Lower leg skin (tissue), 4 donors: ENCODE measurements at regions not wholly inside any gene's neighbourhood (a gene's known extent, or its start where the extent isn't known, plus 50 kb on each side); places are given as distances from the start of the nearest gene placed in this dataset.

Experiments used
- DNase-seq, 2 donors: peaks; one replicate each; pipeline ENCODE4 v3.0.0-alpha.2; 2019; ENCODE audit warnings: low spot score in 2 of 2
- H3K4me3 ChIP-seq: fragments of 200-600 bp; sonication (generic); 2 replicates; pipeline ENCODE4 v1.5.1; 2017; ENCODE audit warnings: mild to moderate bottlenecking, low read depth; ENCODE audit not compliant: poor library complexity, severe bottlenecking
- CTCF ChIP-seq, 3 donors: fragments of 450-650 bp; IDR thresholded peaks; one replicate each; pipeline ENCODE4 v1.5.1; 2016; ENCODE audit warnings: antibody characterized with exemption in 3 of 3, mild to moderate bottlenecking in 3 of 3, moderate library complexity in 2 of 3
- POLR2A ChIP-seq, 2 donors: fragments of 450-650 bp; IDR thresholded peaks; one replicate each; pipeline ENCODE4 v1.6.1; 2016 to 2017; ENCODE audit warnings: antibody characterized with exemption in 2 of 2, mild to moderate bottlenecking in 1 of 2, moderate library complexity in 1 of 2
- WGBS, 2 donors: methylation state at CpG; one replicate each; pipeline ENCODE4 v1.1.5; 2018; 5-methylcytosine and 5-hydroxymethylcytosine counted together
- intact Hi-C: fragments of 100-400 bp; cut with DNase I; formaldehyde crosslinking; loops from one replicate; pipeline ENCODE4 v1.15.0; 2023; ENCODE audit warnings: low total_unique reads

GRCh38 chr5:139740992-139741672 lies 54.5 kb upstream of the PSD2 start:
- TF ChIP-seq POLR2A (IDR thresholded peaks at IDR 0.05) (no peak), CTCF (IDR thresholded peaks at IDR 0.05) (no peak)
- no peak overlapping the region for H3K4me3 ChIP-seq
- no peak for DNase-seq
- 88 to 89% methylated on average over 6 of the region's 6 CpGs for WGBS, 2 donors
- intact Hi-C loops: no loop called here

GRCh38 chr5:139741823-139742172 lies 53.8 kb upstream of the PSD2 start:
- intact Hi-C loops: no loop called here
- TF ChIP-seq CTCF (IDR thresholded peaks at IDR 0.05) (no peak), POLR2A (IDR thresholded peaks at IDR 0.05) (no peak)
- H3K4me3 ChIP-seq: no peak overlapping the region
- 77 to 83% methylated on average over 3 of the region's 3 CpGs for WGBS, 2 donors
- no peak for DNase-seq

GRCh38 chr5:139742173-139742903 lies 53.3 kb upstream of the PSD2 start:
- intact Hi-C loops: no loop called here
- WGBS, 2 donors: 90 to 91% methylated on average over 14 of the region's 14 CpGs
- DNase-seq: no peak
- TF ChIP-seq POLR2A (IDR thresholded peaks at IDR 0.05): no peak
- no peak for TF ChIP-seq CTCF (IDR thresholded peaks at IDR 0.05)
- no peak overlapping the region for H3K4me3 ChIP-seq

GRCh38 chr5:139743001-139743771 lies 52.4 kb upstream of the PSD2 start:
- TF ChIP-seq POLR2A (IDR thresholded peaks at IDR 0.05) (no peak), CTCF (IDR thresholded peaks at IDR 0.05) (no peak)
- intact Hi-C loops: no loop called here
- H3K4me3 ChIP-seq: no peak overlapping the region
- WGBS, 2 donors: 81 to 85% methylated on average over 9 of the region's 9 CpGs
- no peak for DNase-seq

GRCh38 chr5:139743804-139744203 lies 51.8 kb upstream of the PSD2 start:
- 94 to 100% methylated on average over 2 of the region's 2 CpGs for WGBS, 2 donors
- no peak for DNase-seq
- H3K4me3 ChIP-seq: no peak overlapping the region
- intact Hi-C loops: no loop called here
- TF ChIP-seq CTCF (IDR thresholded peaks at IDR 0.05) (no peak), POLR2A (IDR thresholded peaks at IDR 0.05) (no peak)
